HG03575 (cell line): ENCODE measurements at regions not wholly inside any gene's neighbourhood (a gene's known extent, or its start where the extent isn't known, plus 50 kb on each side); places are given as distances from the start of the nearest gene placed in this dataset.
"Not testable (repeated sequence)": the region's sequence is repeated elsewhere in the genome, so short reads cannot be mapped to it uniquely, and the experiment has no call there.

ENCODE experiments used
- ATAC-seq: cut with Tn5 transposase; IDR thresholded peaks from one replicate; pipeline ENCODE4 v1.9.1; 2021; ENCODE audit not compliant: unreplicated experiment, insufficient number of reproducible peaks, low FRiP score; ENCODE audit errors: extremely low read depth

GRCh38 chr4:81724925-81725329, 253.2 kb upstream of the RASGEF1B start:
- ATAC-seq: peak; percentile 92

- no peak for ATAC-seq
Observed at GRCh38 chr4:81723927-81724587, 252.3 kb upstream of the RASGEF1B start.

- no peak for ATAC-seq
Observed at GRCh38 chr4:81723019-81723884, 251.5 kb upstream of the RASGEF1B start.

- ATAC-seq: no peak
Observed at GRCh38 chr4:81722290-81722851, 250.7 kb upstream of the RASGEF1B start.

GRCh38 chr4:81715757-81716156, 244.1 kb upstream of the RASGEF1B start:
- no peak for ATAC-seq

- ATAC-seq: not testable (repeated sequence)
Observed at GRCh38 chr4:81715357-81715756, 243.7 kb upstream of the RASGEF1B start.

- ATAC-seq: no peak
Observed at GRCh38 chr4:81714291-81714690, 242.6 kb upstream of the RASGEF1B start.

GRCh38 chr4:81712714-81713113, 241.0 kb upstream of the RASGEF1B start:
- no peak for ATAC-seq

GRCh38 chr4:81704461-81704860, 232.8 kb upstream of the RASGEF1B start:
- no peak for ATAC-seq

- no peak for ATAC-seq
Observed at GRCh38 chr4:81700189-81700588, 228.5 kb upstream of the RASGEF1B start.

- ATAC-seq: no peak
Observed at GRCh38 chr4:81698538-81699296, 227.0 kb upstream of the RASGEF1B start.

GRCh38 chr4:81694176-81694913, 222.6 kb upstream of the RASGEF1B start:
- no peak for ATAC-seq

GRCh38 chr4:81690871-81691270, 219.2 kb upstream of the RASGEF1B start:
- ATAC-seq: no peak

GRCh38 chr4:81688085-81688484, 216.4 kb upstream of the RASGEF1B start:
- no peak for ATAC-seq

GRCh38 chr4:81687471-81687870, 215.8 kb upstream of the RASGEF1B start:
- ATAC-seq: no peak

GRCh38 chr4:81685104-81685503, 213.4 kb upstream of the RASGEF1B start:
- ATAC-seq: no peak

GRCh38 chr4:81684352-81684751, 212.6 kb upstream of the RASGEF1B start:
- no peak for ATAC-seq

GRCh38 chr4:81682492-81682891, 210.8 kb upstream of the RASGEF1B start:
- ATAC-seq: no peak

- ATAC-seq: no peak
Observed at GRCh38 chr4:81679315-81679714, 207.6 kb upstream of the RASGEF1B start.
